ENCODE measurements at regions not wholly inside any gene's neighbourhood (a gene's known extent, or its start where the extent isn't known, plus 50 kb on each side); places are given as distances from the start of the nearest gene placed in this dataset.

DNA sequence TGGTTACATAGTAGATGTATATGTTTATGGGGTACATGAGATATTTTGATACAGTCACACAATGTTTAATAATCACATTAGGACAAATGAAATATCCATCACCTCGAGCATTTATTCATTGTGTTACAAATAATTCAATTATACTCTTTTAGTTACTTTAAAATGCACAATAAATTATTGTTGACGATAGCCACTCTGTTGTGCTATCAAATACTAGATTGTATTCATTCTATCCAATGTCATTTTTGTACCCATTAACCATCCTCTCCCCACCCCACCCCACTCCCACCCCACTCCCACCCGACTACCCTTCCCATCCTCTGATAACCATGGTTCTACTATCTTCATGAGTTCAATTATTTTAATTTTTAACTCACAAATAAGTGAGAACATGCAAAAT, 585.4 kb downstream of the CDH26 start:
- TF ChIP-seq, protein P1, sequence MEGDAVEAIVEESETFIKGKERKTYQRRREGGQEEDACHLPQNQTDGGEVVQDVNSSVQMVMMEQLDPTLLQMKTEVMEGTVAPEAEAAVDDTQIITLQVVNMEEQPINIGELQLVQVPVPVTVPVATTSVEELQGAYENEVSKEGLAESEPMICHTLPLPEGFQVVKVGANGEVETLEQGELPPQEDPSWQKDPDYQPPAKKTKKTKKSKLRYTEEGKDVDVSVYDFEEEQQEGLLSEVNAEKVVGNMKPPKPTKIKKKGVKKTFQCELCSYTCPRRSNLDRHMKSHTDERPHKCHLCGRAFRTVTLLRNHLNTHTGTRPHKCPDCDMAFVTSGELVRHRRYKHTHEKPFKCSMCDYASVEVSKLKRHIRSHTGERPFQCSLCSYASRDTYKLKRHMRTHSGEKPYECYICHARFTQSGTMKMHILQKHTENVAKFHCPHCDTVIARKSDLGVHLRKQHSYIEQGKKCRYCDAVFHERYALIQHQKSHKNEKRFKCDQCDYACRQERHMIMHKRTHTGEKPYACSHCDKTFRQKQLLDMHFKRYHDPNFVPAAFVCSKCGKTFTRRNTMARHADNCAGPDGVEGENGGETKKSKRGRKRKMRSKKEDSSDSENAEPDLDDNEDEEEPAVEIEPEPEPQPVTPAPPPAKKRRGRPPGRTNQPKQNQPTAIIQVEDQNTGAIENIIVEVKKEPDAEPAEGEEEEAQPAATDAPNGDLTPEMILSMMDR (conservative IDR thresholded peaks at IDR 0.05; ENCODE audit: low read depth, low read length) = no peak
- H3K4me3 ChIP-seq (ENCODE audit: low read depth, low read length) = no peak overlapping the region
- DNase-seq (ENCODE audit: low read depth) = no peak

DNA sequence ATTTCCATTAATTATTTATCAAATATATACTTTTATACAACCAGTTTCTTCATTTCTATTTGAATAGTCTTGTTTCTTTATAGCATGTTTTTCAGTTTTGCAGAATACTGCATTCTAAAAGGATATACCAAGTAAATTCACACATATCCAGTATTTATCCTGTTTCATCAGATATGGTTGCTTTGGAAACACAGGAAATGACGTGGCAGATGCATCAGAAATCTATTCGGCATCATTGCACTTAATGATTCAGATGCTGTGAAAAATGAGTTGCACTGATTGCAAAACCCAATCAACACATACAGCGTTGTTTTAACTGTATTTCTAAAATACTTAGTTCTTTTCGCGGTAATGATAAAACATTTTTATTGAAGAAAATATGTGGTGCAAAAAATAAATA, 594.9 kb downstream of the CDH26 start:
- DNase-seq (ENCODE audit: low read depth) = no peak
- TF ChIP-seq, protein P1 (conservative IDR thresholded peaks at IDR 0.05; ENCODE audit: low read depth, low read length) = no peak
- H3K4me3 ChIP-seq (ENCODE audit: low read depth, low read length) = no peak overlapping the region

GRCh38 chr20:60558486-60558885, 600.3 kb downstream of the CDH26 start:
- no peak for DNase-seq (ENCODE audit: low read depth)
- H3K4me3 ChIP-seq (ENCODE audit: low read depth, low read length) = no peak overlapping the region
- TF ChIP-seq, protein P1 (conservative IDR thresholded peaks at IDR 0.05; ENCODE audit: low read depth, low read length) = no peak

DNA sequence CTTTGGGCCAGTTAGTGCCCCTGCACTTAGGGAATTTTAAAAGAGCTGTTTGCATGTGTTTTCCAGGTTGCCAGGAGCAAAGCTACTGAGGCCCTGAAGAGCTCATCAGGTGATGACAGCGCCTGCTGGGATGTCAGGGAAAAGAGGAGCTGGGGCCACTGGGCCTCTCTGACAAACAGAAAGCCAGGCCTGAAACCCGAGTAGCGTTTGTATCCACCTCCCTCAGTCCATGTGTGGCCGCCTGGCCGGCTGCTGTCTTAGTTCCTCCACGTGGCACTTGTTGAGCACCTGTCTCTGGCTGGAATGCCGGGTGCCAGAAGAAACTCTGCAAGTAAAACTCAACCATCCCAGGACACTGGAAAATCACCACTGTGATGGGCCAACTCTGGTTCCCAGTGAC, 601.2 kb downstream of the CDH26 start:
- no peak for DNase-seq (ENCODE audit: low read depth)
- no peak overlapping the region for H3K4me3 ChIP-seq (ENCODE audit: low read depth, low read length)
- TF ChIP-seq, protein P1 (conservative IDR thresholded peaks at IDR 0.05; ENCODE audit: low read depth, low read length) = no peak

GRCh38 chr20:60561052-60561451, 602.8 kb downstream of the CDH26 start:
- no peak for DNase-seq (ENCODE audit: low read depth)
- TF ChIP-seq, protein P1 (conservative IDR thresholded peaks at IDR 0.05; ENCODE audit: low read depth, low read length) = no peak
- no peak overlapping the region for H3K4me3 ChIP-seq (ENCODE audit: low read depth, low read length)

GRCh38 chr20:60565083-60565482, 606.9 kb downstream of the CDH26 start:
- no peak for DNase-seq (ENCODE audit: low read depth)
- no peak overlapping the region for H3K4me3 ChIP-seq (ENCODE audit: low read depth, low read length)
- TF ChIP-seq, protein P1 (conservative IDR thresholded peaks at IDR 0.05; ENCODE audit: low read depth, low read length) = no peak

GRCh38 chr20:60565551-60565950, 607.3 kb downstream of the CDH26 start:
- TF ChIP-seq, protein P1 (conservative IDR thresholded peaks at IDR 0.05; ENCODE audit: low read depth, low read length) = no peak
- DNase-seq (ENCODE audit: low read depth) = no peak
- H3K4me3 ChIP-seq (ENCODE audit: low read depth, low read length) = no peak overlapping the region
